ENCODE measurements at regions not wholly inside any gene's neighbourhood (a gene's known extent, or its start where the extent isn't known, plus 50 kb on each side); places are given as distances from the start of the nearest gene placed in this dataset.

- TF ChIP-seq, protein P1, sequence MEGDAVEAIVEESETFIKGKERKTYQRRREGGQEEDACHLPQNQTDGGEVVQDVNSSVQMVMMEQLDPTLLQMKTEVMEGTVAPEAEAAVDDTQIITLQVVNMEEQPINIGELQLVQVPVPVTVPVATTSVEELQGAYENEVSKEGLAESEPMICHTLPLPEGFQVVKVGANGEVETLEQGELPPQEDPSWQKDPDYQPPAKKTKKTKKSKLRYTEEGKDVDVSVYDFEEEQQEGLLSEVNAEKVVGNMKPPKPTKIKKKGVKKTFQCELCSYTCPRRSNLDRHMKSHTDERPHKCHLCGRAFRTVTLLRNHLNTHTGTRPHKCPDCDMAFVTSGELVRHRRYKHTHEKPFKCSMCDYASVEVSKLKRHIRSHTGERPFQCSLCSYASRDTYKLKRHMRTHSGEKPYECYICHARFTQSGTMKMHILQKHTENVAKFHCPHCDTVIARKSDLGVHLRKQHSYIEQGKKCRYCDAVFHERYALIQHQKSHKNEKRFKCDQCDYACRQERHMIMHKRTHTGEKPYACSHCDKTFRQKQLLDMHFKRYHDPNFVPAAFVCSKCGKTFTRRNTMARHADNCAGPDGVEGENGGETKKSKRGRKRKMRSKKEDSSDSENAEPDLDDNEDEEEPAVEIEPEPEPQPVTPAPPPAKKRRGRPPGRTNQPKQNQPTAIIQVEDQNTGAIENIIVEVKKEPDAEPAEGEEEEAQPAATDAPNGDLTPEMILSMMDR (IDR thresholded peaks at IDR 0.05) = no peak
- no peak for TF ChIP-seq POLR2A (IDR thresholded peaks at IDR 0.05)
These were observed 405.0 kb upstream of the TMTC1 start for GRCh38 chr12:30188602-30189326.
